ENCODE measurements at regions not wholly inside any gene's neighbourhood (a gene's known extent, or its start where the extent isn't known, plus 50 kb on each side); places are given as distances from the start of the nearest gene placed in this dataset.

DNA sequence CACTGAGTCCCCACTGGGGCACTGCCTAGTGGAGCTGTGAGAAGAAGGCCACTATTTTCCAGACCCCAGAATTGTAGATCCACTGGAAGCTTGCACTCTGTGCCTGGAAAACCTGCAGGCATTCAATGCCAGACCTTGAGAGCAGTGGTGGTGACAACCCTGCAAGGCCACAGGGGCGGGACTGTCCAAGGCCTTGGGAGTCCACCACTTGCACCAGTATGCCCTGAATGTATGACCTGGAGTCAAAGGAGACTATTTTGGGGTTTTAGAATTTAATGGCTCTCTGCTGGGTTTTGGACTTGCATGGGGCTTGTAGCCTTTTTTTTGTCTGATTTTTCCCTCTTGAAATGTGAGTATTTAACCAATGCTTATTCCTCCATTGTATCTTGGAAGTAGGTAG lies 145.8 kb downstream of the MSN start (continued):
- TF ChIP-seq SIX1 (CRISPR knock-in tag; IDR thresholded peaks at IDR 0.05; ENCODE audit: borderline replicate concordance) (no peak), USF2 (IDR thresholded peaks at IDR 0.05; ENCODE audit: low read depth, low read length) (no peak), USF2 (CRISPR knock-in tag; IDR thresholded peaks at IDR 0.05; ENCODE audit: borderline replicate concordance) (no peak), ZNF441 (CRISPR knock-in tag; IDR thresholded peaks at IDR 0.05; ENCODE audit: borderline replicate concordance) (no peak), TIGD3 (CRISPR knock-in tag; IDR thresholded peaks at IDR 0.05; ENCODE audit: borderline replicate concordance) (no peak), TCF7 (IDR thresholded peaks at IDR 0.05; ENCODE audit: low read depth) (no peak)
- TF ChIP-seq, protein P1, sequence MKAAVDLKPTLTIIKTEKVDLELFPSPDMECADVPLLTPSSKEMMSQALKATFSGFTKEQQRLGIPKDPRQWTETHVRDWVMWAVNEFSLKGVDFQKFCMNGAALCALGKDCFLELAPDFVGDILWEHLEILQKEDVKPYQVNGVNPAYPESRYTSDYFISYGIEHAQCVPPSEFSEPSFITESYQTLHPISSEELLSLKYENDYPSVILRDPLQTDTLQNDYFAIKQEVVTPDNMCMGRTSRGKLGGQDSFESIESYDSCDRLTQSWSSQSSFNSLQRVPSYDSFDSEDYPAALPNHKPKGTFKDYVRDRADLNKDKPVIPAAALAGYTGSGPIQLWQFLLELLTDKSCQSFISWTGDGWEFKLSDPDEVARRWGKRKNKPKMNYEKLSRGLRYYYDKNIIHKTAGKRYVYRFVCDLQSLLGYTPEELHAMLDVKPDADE (CRISPR knock-in tag; IDR thresholded peaks at IDR 0.05), result no peak

DNA sequence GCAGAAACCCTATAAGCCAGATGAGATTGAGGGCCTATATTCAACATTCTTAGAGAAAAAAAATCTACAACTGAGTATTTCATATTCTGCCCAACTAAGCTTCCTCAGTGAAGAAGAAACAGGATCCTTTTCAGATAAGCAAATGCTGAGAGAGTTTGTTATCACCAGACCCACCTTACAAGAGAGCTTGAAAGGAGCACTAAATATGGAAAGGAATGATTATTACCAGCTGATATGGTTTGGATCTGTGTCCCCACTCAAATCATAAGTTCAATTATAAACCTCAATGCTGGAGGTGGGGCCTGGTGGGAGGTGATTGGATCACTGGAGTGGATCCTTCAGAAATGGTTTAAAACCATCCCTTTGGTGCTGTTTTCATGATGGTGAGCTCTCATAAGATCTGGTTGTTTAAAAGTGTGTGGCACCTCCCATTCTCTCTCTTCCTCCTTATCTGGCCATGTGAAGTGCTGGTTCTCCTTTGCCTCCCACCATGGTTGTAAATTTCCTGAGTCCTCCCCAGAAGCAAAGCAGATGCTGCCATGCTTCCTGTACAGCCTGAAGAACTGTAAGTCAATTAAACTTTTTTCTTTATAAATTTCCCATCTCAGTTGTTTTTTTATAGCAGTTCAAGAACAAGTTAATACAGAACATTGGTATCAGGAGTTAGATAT lies 144.2 kb downstream of the MSN start:
- POLR2A ChIA-PET, result no interaction called here

More for the DNA sequence above, 144.2 kb downstream of the MSN start:
- FAIRE-seq (no peak), DNase-seq (ENCODE audit: low spot score) (no peak), ATAC-seq (no peak)
- no peaks in the 10 kb centered on the region for H3K4me1 ChIP-seq (ENCODE audit: insufficient read depth, low read length)
- H4K20me1 ChIP-seq (ENCODE audit: insufficient read depth, low read length), result no peaks in the 10 kb centered on the region
- no peaks in the 10 kb centered on the region for H3K79me2 ChIP-seq (ENCODE audit: insufficient read depth, low read length)
- no peak overlapping the region for H3K9ac ChIP-seq (ENCODE audit: insufficient read depth, low read depth, low read length)
- no peak overlapping the region for H3K4me2 ChIP-seq (ENCODE audit: low read depth, low read length)
- intact Hi-C loops (cut with micrococcal nuclease; ENCODE audit: unreplicated experiment), result no loop called here
- CTCF ChIA-PET (ENCODE audit: low intra/inter-chr PET ratio, low total read pairs), result no interaction called here
- no peaks in the 10 kb centered on the region for H3K9me3 ChIP-seq (ENCODE audit: low read length)
- TF ChIP-seq MLXIP (CRISPR knock-in tag; IDR thresholded peaks at IDR 0.05; ENCODE audit: borderline replicate concordance) (no peak), CSRNP1 (CRISPR knock-in tag; IDR thresholded peaks at IDR 0.05) (no peak), KLF13 (CRISPR knock-in tag; IDR thresholded peaks at IDR 0.05) (no peak), RBM39 (IDR thresholded peaks at IDR 0.05; ENCODE audit: low read depth, low read length, poor library complexity, severe bottlenecking) (no peak), ZNF367 (CRISPR knock-in tag; IDR thresholded peaks at IDR 0.05; ENCODE audit: borderline replicate concordance) (no peak)
- H2AFZ ChIP-seq (ENCODE audit: low read length), result no peak overlapping the region
- H3K27ac ChIP-seq (ENCODE audit: extremely low read length, insufficient read depth, low read length), result no peak overlapping the region
- in situ Hi-C loops (cut with HindIII; ENCODE audit: extremely low pct_ligation_motif_present, low pct_unique_long_range_greater_than_20kb), result no loop called here
- no peaks in the 10 kb centered on the region for H3K27me3 ChIP-seq (ENCODE audit: control insufficient read depth in 1 of 2, insufficient read depth in 2 of 2, low read length in 2 of 2)
- no peak overlapping the region for H3K4me3 ChIP-seq (replicated peaks in 1 of 3; ENCODE audit: insufficient read depth in 1 of 3, low read depth in 2 of 3, low read length in 3 of 3)
- no peaks in the 10 kb centered on the region for H3K36me3 ChIP-seq (replicated peaks in 1 of 2; ENCODE audit: control insufficient read depth in 1 of 2, insufficient read depth in 2 of 2, low read length in 2 of 2)
- no TSS peak for BruUV-seq (replicated peaks)

All from HepG2 (cell line).